OCI-LY1 (cell line): ENCODE measurements at regions not wholly inside any gene's neighbourhood (a gene's known extent, or its start where the extent isn't known, plus 50 kb on each side); places are given as distances from the start of the nearest gene placed in this dataset.

Experiments used
- EZH2 ChIP-seq: fragments of 200-600 bp; sonication (generic), shearing (Covaris generic); IDR thresholded peaks from 2 replicates; pipeline ENCODE4 v1.8.0; 2017; ENCODE audit warnings: borderline replicate concordance, mixed run types, mild to moderate bottlenecking, antibody characterized with exemption, low read length, moderate library complexity, mixed read lengths
- TF ChIP-seq, protein P1 (sequence below): fragments of 200-600 bp; sonication (generic), shearing (Covaris generic); IDR thresholded peaks from 2 replicates; pipeline ENCODE4 v1.5.1; 2017; ENCODE audit warnings: mild to moderate bottlenecking, antibody characterized with exemption, low read length, moderate library complexity, mixed read lengths

DNA sequence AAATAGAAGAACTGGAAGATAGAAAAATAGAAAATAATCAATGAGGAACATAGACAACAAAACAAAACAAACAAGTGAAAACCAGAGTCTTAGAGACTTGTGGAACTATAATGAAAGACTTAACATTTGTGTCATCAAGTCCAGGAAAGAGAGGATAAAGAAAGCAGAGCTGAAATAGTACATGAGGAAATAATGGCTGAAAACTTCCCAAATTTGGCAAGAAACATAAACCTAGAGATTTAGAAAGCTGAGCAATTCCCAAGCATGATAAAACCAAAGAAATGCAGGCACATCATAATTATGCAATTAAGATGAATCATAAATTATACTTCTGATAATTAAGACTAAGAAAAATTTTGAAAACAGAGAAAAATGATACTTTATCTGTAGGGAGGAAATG lies 614.5 kb downstream of the ETS1 start:
- TF ChIP-seq, protein P1, sequence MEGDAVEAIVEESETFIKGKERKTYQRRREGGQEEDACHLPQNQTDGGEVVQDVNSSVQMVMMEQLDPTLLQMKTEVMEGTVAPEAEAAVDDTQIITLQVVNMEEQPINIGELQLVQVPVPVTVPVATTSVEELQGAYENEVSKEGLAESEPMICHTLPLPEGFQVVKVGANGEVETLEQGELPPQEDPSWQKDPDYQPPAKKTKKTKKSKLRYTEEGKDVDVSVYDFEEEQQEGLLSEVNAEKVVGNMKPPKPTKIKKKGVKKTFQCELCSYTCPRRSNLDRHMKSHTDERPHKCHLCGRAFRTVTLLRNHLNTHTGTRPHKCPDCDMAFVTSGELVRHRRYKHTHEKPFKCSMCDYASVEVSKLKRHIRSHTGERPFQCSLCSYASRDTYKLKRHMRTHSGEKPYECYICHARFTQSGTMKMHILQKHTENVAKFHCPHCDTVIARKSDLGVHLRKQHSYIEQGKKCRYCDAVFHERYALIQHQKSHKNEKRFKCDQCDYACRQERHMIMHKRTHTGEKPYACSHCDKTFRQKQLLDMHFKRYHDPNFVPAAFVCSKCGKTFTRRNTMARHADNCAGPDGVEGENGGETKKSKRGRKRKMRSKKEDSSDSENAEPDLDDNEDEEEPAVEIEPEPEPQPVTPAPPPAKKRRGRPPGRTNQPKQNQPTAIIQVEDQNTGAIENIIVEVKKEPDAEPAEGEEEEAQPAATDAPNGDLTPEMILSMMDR = no peak
- no peak for TF ChIP-seq EZH2
